IMR-90 (cell line): ENCODE measurements at regions not wholly inside any gene's neighbourhood (a gene's known extent, or its start where the extent isn't known, plus 50 kb on each side); places are given as distances from the start of the nearest gene placed in this dataset.

Experiments
- CTCF ChIP-seq: conservative IDR thresholded peaks from 2 replicates; pipeline ENCODE4 v1.5.1; 2012; ENCODE audit warnings: mild to moderate bottlenecking, low read depth, low read length, improper control_type of control experiment
- POLR2A ChIP-seq: IDR thresholded peaks from 2 replicates; pipeline ENCODE4 v1.6.1; 2012; ENCODE audit warnings: mild to moderate bottlenecking, low read depth, low read length

- TF ChIP-seq CTCF, result no peak
- no peak for TF ChIP-seq POLR2A
Measured at GRCh38 chr11:42315846-42316245, 856.4 kb upstream of the LRRC4C start.
